ENCODE measurements at regions not wholly inside any gene's neighbourhood (a gene's known extent, or its start where the extent isn't known, plus 50 kb on each side); places are given as distances from the start of the nearest gene placed in this dataset.

DNA sequence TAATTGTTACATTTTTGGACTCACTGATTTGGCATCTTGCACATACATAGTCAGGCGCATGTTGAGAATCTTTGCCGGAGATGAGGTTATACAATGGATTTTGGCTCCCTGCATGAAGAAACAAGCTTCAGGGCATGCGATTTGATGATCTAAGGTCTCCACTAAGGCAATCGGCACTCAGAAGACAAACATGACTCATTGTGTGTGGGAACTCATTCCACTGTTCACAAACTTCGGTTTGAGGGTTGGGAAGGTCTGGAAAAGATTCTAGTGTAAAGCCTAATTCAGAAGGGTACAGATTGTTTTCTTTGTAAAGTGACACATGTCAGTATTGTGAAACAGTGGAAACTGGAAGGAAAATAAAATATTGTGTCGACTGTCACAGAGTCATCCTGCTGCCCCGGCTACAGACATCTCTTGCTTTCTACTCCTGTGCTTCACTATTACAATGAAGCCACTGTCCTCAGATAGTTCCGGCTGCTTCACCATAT is 192.6 kb upstream of the HMGA2 start:
- no peak for DNase-seq

DNA sequence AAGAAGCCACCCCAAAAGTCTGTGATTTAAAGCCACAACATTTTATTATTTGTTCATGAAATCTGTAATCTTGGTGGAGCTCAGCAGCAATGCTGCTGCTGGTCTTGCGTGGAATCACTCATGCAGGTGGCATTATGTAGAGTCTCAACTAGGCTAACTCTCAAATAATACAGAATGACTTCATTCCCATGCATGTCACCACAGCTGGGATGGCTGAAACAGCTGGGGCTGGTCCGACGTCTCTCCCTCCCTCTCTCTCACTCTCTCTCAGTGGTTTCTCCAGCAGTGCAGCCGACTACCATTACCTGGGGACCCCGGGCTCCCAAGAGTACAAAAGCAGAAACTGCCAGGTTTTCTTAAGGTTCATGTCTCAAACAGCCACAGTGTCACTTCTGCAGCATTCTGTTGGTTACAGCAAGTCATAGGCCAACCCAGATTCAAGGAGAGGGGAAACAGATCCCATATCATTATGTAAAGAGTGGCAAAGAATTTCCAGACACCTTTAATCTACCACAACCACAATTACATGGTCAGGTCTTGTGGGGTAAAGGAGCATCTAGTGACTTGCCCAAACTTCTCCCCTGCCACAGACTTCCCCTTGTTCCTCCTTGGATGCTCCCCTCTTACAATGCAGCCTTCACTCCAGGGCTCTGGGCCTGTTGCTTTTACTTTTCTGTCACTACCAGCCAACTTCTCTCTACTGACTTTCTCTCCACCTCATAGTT is 192.0 kb upstream of the HMGA2 start:
- DNase-seq = no peak

GRCh38 chr12:65634061-65634460 is 190.2 kb upstream of the HMGA2 start:
- DNase-seq = no peak

GRCh38 chr12:65634626-65635331 is 189.5 kb upstream of the HMGA2 start:
- DNase-seq = no peak

DNA sequence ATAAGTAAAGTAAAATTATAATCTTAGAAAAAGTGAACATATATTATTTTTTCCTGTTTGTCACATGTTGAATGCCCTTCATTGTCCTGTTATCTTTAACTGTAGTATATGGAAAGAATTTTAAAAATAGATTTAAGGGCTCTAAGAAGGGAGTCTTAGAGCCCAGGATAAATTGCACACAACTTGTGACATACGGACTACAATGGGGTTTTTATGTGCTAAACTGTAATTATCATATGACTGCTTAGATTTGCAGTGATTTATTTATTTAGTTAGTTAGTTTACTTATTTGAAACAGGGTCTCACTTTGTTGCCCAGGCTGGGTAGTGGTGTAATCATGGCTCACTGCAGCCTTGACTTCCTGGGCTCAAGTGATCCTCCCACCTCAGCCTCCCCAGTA is 187.8 kb upstream of the HMGA2 start:
- DNase-seq = no peak

GRCh38 chr12:65637150-65637549 is 187.1 kb upstream of the HMGA2 start:
- no peak for DNase-seq

- no peak for DNase-seq
Measured at GRCh38 chr12:65637774-65638173, 186.5 kb upstream of the HMGA2 start.

DNA sequence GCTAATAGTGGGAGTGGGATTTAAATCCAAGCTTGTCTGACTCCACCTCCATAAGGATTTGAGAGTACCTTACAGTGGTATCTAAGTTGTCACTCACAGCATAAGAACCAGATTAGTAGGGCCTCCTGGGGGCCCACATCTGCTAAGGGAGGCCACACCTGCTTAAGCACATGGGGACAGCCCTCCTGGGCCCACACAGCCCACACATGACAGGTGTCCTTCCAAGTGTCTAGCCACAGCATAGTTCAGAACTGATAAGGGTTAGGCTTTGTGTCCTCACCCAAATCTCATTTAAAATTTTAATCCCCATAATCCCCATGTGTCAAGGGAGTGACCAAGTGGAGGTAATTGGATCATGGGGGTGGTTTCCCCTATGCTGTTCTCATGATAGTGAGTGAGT is 186.0 kb upstream of the HMGA2 start:
- no peak for DNase-seq

GRCh38 chr12:65640489-65640901 is 183.8 kb upstream of the HMGA2 start:
- DNase-seq = no peak

DNA sequence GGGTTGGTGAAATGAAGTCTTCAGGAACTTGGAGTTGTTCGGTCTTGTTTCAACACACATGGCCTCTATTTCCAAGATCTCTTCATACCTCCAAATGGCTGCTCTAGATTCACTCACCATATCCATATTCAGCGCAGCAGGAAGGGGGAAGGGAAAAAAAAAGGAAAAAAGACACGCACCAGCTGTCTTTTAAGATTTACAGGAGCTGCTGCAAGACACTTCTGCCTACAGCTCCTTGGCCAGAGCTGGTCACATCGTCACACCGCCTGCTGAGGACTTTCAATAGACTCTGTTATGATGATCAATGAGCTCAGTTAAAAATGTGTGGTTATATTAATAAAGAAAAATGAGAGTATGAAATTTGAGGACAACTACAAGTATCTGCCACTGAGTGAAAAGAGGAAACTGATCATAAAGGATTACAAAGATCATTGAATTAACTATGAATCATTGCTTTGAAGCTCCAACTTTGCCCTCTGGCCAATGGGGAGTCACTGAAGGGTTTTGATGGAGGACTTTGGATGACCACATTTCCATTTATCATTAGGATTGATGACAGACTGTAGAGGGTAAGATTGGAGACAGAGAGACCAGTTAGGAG is 182.1 kb upstream of the HMGA2 start:
- DNase-seq = no peak

DNA sequence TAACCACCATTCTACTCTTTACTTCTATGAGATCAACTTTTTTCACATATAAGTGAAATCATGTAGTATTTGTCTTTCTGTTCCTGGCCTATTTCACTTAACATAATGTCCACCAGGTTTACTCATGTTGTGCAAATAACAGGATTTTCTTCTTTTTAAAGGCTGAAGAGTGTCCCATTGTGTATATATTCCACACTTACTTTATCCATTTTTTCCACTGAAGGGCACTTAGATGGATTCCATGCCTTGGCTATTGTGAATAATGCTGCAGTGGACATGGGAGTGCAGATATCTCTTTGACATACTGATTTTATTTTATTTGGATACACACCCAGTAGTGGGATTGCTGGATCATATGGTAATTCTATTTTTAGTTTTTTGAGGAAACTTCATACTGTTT is 181.1 kb upstream of the HMGA2 start:
- no peak for DNase-seq

GRCh38 chr12:65643595-65644386 is 180.5 kb upstream of the HMGA2 start:
- DNase-seq = no peak

DNA sequence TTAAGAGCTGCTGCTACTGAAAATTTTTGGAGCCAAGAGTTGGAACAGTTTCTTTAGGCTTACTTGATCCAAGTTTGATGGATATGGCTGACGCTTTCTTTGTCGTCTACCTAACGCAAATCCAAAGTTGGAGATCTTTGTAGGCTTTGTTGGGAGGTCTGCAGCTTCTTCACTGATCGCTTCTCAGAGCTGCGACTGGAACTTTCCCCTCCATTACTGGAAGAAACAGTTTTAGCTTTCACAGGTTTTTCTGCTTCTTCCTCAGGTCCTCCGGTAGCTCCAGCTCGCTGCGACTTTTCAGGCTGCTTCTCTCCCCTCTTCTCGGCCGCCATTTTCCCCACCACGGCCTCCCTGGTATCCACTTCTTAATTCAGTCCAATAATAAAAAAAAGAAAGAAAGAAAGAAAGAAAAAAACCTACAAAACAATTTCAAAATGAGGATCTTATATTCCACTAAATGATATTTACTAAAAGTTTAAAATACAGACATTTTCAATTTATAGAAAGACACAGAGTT is 178.1 kb upstream of the HMGA2 start:
- DNase-seq = no peak

GRCh38 chr12:65647074-65647473 is 177.2 kb upstream of the HMGA2 start:
- DNase-seq = no peak

GRCh38 chr12:65648461-65648860 is 175.8 kb upstream of the HMGA2 start:
- no peak for DNase-seq

GRCh38 chr12:65649126-65649525 is 175.2 kb upstream of the HMGA2 start:
- DNase-seq = no peak

DNA sequence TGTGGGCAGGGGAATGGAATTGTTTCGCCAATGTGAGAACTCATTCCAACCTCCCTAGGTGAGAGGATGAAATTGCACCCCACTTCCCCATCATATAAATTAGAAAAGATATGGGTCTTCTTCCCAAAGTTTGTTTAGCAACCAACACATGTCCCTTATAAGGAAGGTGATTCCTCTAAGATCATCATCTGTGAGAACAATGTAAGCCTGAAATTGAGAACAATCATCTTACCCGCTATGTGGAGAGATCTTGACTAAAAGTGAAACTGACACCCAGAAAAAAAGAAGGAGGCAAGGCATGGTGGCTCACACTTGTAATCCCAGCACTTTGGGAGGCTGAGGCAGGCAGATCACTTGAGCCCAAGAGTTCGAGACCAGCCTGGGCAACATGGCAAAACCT is 173.2 kb upstream of the HMGA2 start:
- no peak for DNase-seq

DNA sequence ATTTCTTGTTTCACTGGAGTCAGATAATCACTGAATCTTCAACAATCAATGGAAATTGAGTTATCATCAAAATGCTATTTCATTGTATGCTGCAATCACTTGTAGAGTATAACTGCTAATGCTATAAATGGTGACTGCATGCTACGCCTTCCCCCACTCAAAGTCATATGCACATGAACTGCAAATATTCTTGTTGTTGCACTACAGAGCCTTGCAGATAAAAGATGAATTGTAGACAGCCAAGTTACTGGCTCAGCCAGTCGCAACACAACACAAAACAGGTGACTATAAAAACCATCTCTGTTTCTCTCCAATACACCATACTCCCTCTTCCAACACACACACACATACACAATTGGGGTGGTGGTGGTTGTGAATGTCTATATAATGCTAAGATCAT is 171.0 kb upstream of the HMGA2 start:
- no peak for DNase-seq

DNA sequence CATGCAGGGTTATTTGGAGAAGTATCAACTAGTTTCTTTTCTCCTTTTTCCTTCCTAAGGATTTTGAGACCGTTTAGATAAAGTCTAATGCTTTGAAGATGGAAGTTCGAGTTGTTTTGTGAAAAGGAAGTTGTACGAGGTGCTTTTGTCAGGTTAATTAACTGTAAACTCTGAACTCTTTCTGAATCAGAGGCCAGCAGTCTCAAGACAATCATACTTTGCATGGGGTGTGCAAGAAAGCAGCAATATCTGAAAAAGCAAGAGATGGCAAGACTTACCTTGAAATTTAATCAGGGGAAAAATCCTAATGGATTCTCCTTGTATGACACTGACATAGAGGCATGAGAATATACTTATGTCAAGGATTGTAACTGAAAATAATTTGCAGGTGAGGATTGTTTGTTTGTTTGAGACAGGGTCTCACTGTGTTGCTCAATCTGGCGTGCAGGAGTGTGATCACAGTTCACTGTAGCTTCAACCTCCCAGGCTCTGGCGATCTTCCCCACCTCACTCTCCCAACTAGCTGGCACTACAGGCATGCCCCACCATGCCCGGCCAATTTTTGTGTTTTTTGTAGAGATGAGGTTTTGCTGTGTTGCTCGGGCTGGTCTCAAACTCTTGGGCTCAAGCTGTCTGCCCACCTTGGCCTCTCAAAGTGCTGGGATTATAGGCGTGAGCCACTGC is 170.2 kb upstream of the HMGA2 start:
- no peak for DNase-seq

DNA sequence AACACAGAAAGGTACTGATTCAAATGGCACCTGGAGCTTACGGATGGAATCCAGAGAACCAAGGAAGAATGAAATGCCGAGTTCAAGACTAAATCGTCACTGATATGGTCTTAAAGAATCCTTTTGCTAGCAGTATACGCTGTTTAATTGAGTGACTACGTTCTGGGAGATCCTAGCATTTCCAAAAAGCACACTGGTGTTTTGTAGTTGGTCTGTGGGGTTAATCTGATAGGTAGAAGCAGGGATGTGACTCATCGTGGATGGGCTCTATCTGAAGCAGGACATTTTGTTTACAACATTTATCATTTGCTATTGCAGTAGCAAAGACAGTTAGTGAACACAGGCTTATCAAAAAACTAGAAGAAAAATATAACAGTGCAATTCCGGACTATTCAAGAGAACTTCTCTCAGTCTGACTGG is 169.2 kb upstream of the HMGA2 start:
- DNase-seq = no peak

- DNase-seq = no peak
Measured at GRCh38 chr12:65656156-65656882, 168.0 kb upstream of the HMGA2 start.

DNA sequence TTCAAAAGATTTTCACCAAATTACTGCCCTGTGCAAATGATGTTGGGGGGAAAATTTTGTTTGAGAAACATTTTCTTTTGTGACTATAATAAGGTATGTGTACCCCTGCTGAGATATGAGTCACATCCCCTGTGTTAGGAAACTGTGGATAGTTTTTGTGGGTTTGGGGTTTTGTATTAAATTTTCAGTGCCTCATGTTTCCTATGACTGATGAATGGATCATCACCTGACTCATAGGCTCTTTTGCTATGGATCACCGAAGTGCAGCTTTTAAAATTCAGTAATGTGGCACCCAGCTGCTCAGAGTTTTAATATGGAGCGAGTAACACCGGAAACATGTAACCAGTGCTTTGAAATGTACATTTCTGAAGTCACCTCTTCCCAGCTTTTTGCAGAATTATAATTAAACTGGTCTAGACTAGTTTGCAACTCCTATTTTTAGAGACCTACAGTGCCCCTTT is 167.4 kb upstream of the HMGA2 start:
- no peak for DNase-seq

All from stimulated activated naive CD4-positive, alpha-beta T cell (primary cell).